ENCODE measurements at regions not wholly inside any gene's neighbourhood (a gene's known extent, or its start where the extent isn't known, plus 50 kb on each side); places are given as distances from the start of the nearest gene placed in this dataset.
"Not testable (repeated sequence)": the region's sequence is repeated elsewhere in the genome, so short reads cannot be mapped to it uniquely, and the experiment has no call there.

- no peak overlapping the region for H3K4me3 ChIP-seq
- TF ChIP-seq, protein P1, sequence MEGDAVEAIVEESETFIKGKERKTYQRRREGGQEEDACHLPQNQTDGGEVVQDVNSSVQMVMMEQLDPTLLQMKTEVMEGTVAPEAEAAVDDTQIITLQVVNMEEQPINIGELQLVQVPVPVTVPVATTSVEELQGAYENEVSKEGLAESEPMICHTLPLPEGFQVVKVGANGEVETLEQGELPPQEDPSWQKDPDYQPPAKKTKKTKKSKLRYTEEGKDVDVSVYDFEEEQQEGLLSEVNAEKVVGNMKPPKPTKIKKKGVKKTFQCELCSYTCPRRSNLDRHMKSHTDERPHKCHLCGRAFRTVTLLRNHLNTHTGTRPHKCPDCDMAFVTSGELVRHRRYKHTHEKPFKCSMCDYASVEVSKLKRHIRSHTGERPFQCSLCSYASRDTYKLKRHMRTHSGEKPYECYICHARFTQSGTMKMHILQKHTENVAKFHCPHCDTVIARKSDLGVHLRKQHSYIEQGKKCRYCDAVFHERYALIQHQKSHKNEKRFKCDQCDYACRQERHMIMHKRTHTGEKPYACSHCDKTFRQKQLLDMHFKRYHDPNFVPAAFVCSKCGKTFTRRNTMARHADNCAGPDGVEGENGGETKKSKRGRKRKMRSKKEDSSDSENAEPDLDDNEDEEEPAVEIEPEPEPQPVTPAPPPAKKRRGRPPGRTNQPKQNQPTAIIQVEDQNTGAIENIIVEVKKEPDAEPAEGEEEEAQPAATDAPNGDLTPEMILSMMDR (IDR thresholded peaks at IDR 0.05): no peak
- TF ChIP-seq POLR2A (IDR thresholded peaks at IDR 0.05): no peak
- peaks cover 0 to 76% (median 47%) of the 10 kb centered on the region in 4 donors for H3K4me1 ChIP-seq
- no peaks in the 10 kb centered on the region for H3K9me3 ChIP-seq
- H3K27me3 ChIP-seq: no peaks in the 10 kb centered on the region
- peaks cover 0 to 5% (median 0%) of the 10 kb centered on the region in 3 donors for H3K36me3 ChIP-seq
- H3K27ac ChIP-seq: peak overlapping the region in 3 of 4 donors; percentile 37 to 83 (median 73)
- WGBS, 2 donors: 71 to 81% methylated on average over 2 of the region's 2 CpGs
- no peak for DNase-seq (ENCODE audit: low spot score in 2 of 2)
Measured at GRCh38 chr7:131056007-131056406, 271.7 kb upstream of the MKLN1 start.

DNA sequence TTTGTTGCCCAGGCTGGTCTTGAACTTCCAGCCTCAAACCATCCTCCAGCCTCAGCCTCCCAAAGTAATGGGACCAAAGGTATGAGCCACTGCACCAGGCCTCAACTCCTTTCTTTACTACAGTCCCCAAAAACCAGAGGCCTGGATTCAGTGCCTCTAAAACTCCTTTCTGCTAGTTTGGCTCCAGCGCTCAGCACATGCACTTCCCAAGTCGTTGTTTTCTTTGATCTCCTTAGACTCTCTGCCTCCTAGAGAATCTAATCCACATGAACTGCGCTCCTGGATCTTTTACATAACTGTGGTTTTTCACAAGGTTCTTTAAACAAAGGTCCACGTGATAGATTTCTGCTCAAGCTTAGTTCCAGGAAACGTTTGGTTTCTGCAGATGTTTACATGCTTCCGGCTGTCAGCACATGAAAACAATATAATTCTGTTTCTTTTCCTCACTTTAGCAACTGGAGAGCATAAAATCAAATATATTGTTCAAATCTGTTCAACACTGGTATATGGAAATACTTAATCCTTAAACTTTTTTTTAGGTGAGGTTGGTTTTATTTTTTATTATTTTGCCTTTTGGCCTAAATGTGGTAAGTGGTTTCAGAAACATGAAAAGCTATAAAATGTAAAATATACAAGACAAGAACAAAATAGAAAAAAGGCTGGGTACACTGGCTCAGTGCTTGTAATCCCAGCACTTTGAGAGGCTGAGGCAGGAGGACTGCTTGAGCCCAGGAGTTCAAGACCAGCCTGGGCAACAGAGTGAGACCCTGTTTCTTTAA, 270.5 kb upstream of the MKLN1 start:
- H3K27me3 ChIP-seq: no peaks in the 10 kb centered on the region
- DNase-seq (ENCODE audit: low spot score in 2 of 2): peak in 1 of 2 donors; percentile 49
- no peaks in the 10 kb centered on the region for H3K9me3 ChIP-seq
- peak overlapping the region; percentile 36 to 83 (median 68) for H3K27ac ChIP-seq
- TF ChIP-seq EP300 (IDR thresholded peaks at IDR 0.05): peak; percentile 86 to 90
- TF ChIP-seq POLR2A (IDR thresholded peaks at IDR 0.05): no peak
- no peak overlapping the region for H3K4me3 ChIP-seq
- H3K4me1 ChIP-seq: peaks cover 0 to 76% (median 47%) of the 10 kb centered on the region in 4 donors
- WGBS, 2 donors: 21 to 25% methylated on average over 6 of the region's 6 CpGs
- H3K36me3 ChIP-seq: peaks cover 0 to 12% (median 0%) of the 10 kb centered on the region in 3 donors

DNA sequence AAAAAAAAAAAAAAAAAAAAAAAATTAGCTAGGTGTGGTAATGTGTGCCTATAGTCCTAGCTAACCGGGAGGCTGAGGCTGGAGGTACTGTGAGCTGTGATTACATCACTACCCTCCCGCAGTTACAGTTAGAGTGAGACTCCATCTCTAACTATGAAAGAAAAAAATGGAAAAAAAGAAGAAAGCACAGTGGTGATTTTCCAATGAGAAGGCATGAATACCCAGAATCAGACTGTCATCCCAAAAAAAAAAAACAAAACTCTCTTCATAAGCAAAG, 269.9 kb upstream of the MKLN1 start:
- TF ChIP-seq, protein P1 (IDR thresholded peaks at IDR 0.05): no peak
- no peak for TF ChIP-seq POLR2A (IDR thresholded peaks at IDR 0.05)
- no peak for TF ChIP-seq EP300 (IDR thresholded peaks at IDR 0.05)
- Histone ChIP-seq H3K4me3 (no peak overlapping the region), H3K27me3 (no peaks in the 10 kb centered on the region), H3K36me3 (peaks cover 0 to 12% (median 0%) of the 10 kb centered on the region in 3 donors), H3K4me1 (peaks cover 0 to 75% (median 42%) of the 10 kb centered on the region in 4 donors), H3K9me3 (no peaks in the 10 kb centered on the region), H3K27ac (peak overlapping the region in 3 of 4 donors; percentile 63 to 83 (median 73))
- 20 to 29% methylated on average over 2 of the region's 2 CpGs for WGBS, 2 donors
- DNase-seq (ENCODE audit: low spot score in 2 of 2): no peak

DNA sequence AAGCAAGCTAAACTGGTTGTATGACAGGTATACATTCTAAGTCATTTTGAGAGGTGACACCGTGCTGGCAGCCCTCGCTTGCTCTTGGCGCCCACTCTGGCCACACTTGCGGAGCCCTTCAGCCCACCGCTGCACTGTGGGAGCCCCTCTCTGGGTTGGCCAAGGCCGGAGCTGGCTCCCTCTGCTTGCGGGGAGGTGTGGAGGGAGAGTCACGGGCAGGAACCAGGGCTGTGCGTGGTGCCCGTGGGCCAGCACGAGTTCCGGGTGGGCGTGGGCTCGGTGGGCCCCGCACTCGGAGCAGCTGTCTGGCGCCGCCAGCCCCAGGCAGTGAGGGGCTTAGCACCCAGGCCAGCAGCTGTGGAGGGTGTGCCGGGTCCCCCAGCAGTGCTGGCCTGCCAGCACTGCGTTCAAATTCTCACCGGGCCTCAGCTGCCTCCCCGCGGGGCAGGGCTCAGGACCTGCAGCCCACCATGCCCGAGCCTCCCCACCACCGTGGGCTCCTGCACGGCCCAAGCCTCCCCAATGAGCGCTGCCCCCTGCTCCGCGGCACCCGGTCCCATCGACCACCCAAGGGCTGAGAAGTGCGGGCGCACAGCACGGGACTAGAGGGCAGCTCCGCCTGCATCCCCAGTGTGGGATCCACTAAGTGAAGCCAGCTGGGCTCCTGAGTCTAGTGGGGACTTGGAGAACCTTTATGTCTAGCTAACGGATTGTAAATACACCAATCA, 269.0 kb upstream of the MKLN1 start:
- not testable (repeated sequence) for H3K36me3 ChIP-seq; H3K4me3 ChIP-seq; H3K9me3 ChIP-seq; DNase-seq (ENCODE audit: low spot score in 2 of 2); H3K27me3 ChIP-seq
- H3K27ac ChIP-seq: peak overlapping the region in 3 of 4 donors; percentile 63 to 83 (median 73)
- H3K4me1 ChIP-seq: peaks cover 0 to 75% (median 40%) of the 10 kb centered on the region in 4 donors
- 90 to 93% methylated on average over 18 to 32 of the region's 36 CpGs for WGBS, 2 donors

- H3K4me3 ChIP-seq: not testable (repeated sequence)
- WGBS, 2 donors: 96 to 100% methylated on average over 4 of the region's 4 CpGs
Measured at GRCh38 chr7:131059401-131059800, 268.3 kb upstream of the MKLN1 start.

DNA sequence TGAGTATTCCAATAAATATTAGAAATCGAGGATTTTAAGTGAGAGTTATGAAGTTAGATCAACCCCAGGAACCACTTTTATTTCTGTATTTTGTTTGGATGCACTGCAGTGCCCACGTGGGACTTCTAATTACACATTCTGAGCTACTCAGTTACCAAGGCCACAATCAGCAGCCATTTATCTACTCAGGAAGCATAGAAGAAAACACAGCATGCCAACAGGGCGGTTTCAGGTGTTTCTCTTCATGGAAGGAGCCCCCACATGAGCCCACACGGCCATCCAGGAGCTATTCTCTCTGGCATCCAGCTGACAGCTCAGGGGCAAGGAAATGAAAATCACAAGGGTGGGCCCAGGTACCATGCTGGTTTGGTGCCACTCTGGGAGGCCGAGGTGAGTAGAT, 266.5 kb upstream of the MKLN1 start:
- TF ChIP-seq POLR2A (IDR thresholded peaks at IDR 0.05): no peak
- TF ChIP-seq, protein P1 (IDR thresholded peaks at IDR 0.05): no peak
- no peak for DNase-seq (ENCODE audit: low spot score in 2 of 2)
- 81% methylated on average over 5 of the region's 5 CpGs for WGBS, 2 donors
- Histone ChIP-seq H3K27me3 (no peaks in the 10 kb centered on the region), H3K4me1 (peaks cover 0 to 62% (median 26%) of the 10 kb centered on the region in 4 donors), H3K4me3 (no peak overlapping the region), H3K9me3 (no peaks in the 10 kb centered on the region), H3K36me3 (peaks cover 0 to 7% (median 0%) of the 10 kb centered on the region in 3 donors), H3K27ac (peak overlapping the region in 1 of 4 donors; percentile 54)

More at GRCh38 chr7:131059401-131059800, 268.3 kb upstream of the MKLN1 start:
- not testable (repeated sequence) for H3K36me3 ChIP-seq; DNase-seq (ENCODE audit: low spot score in 2 of 2); H3K27ac ChIP-seq; H3K27me3 ChIP-seq; H3K9me3 ChIP-seq
- peaks cover 0 to 72% (median 36%) of the 10 kb centered on the region in 4 donors for H3K4me1 ChIP-seq

Measured in tibial nerve (tissue), 4 donors.